ENCODE measurements at regions not wholly inside any gene's neighbourhood (a gene's known extent, or its start where the extent isn't known, plus 50 kb on each side); places are given as distances from the start of the nearest gene placed in this dataset.

GRCh38 chr6:66402873-66403272 lies 695.8 kb upstream of the EYS start:
- H3K27me3 ChIP-seq: no peaks in the 10 kb centered on the region
- no peak overlapping the region for H3K4me3 ChIP-seq
- no peaks in the 10 kb centered on the region for H3K9me3 ChIP-seq (ENCODE audit: low read depth)
- no peaks in the 10 kb centered on the region for H3K4me1 ChIP-seq (ENCODE audit: insufficient read depth)
- DNase-seq (ENCODE audit: low spot score): no peak
- no peaks in the 10 kb centered on the region for H3K79me2 ChIP-seq
- H3K36me3 ChIP-seq (replicated peaks; ENCODE audit: insufficient read depth, low read depth): no peaks in the 10 kb centered on the region
- H3K27ac ChIP-seq: no peak overlapping the region
- TF ChIP-seq EZH2phosphoT487 (IDR thresholded peaks at IDR 0.05; ENCODE audit: low read depth, severe bottlenecking, unreplicated experiment): no peak
- no peak for TF ChIP-seq EZH2 (IDR thresholded peaks at IDR 0.05; ENCODE audit: borderline replicate concordance)
- TF ChIP-seq, protein P1, sequence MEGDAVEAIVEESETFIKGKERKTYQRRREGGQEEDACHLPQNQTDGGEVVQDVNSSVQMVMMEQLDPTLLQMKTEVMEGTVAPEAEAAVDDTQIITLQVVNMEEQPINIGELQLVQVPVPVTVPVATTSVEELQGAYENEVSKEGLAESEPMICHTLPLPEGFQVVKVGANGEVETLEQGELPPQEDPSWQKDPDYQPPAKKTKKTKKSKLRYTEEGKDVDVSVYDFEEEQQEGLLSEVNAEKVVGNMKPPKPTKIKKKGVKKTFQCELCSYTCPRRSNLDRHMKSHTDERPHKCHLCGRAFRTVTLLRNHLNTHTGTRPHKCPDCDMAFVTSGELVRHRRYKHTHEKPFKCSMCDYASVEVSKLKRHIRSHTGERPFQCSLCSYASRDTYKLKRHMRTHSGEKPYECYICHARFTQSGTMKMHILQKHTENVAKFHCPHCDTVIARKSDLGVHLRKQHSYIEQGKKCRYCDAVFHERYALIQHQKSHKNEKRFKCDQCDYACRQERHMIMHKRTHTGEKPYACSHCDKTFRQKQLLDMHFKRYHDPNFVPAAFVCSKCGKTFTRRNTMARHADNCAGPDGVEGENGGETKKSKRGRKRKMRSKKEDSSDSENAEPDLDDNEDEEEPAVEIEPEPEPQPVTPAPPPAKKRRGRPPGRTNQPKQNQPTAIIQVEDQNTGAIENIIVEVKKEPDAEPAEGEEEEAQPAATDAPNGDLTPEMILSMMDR (IDR thresholded peaks at IDR 0.05; ENCODE audit: poor library complexity): no peak
- no peak overlapping the region for H2AFZ ChIP-seq
- H3K4me2 ChIP-seq: no peak overlapping the region
- H3K9me2 ChIP-seq (replicated peaks; ENCODE audit: insufficient read depth): no peaks in the 10 kb centered on the region
- H4K20me1 ChIP-seq (ENCODE audit: insufficient read depth, poor library complexity, severe bottlenecking): no peaks in the 10 kb centered on the region
- WGBS (ENCODE audit: low lambda C conversion rate, missing lambda C conversion rate): 86% methylated on average over 1 of the region's 1 CpG

- Histone ChIP-seq H4K20me1 (ENCODE audit: insufficient read depth, poor library complexity, severe bottlenecking) (no peaks in the 10 kb centered on the region), H3K9me3 (ENCODE audit: low read depth) (no peaks in the 10 kb centered on the region), H3K4me1 (ENCODE audit: insufficient read depth) (no peaks in the 10 kb centered on the region), H3K9me2 (replicated peaks; ENCODE audit: insufficient read depth) (no peaks in the 10 kb centered on the region), H3K4me3 (no peak overlapping the region), H3K27me3 (no peaks in the 10 kb centered on the region), H2AFZ (no peak overlapping the region), H3K27ac (no peak overlapping the region), H3K79me2 (no peaks in the 10 kb centered on the region), H3K4me2 (no peak overlapping the region), H3K36me3 (replicated peaks; ENCODE audit: insufficient read depth, low read depth) (no peaks in the 10 kb centered on the region)
- WGBS (ENCODE audit: low lambda C conversion rate, missing lambda C conversion rate): 93% methylated on average over 7 of the region's 7 CpGs
- TF ChIP-seq EZH2 (IDR thresholded peaks at IDR 0.05; ENCODE audit: borderline replicate concordance) (no peak), EZH2phosphoT487 (IDR thresholded peaks at IDR 0.05; ENCODE audit: low read depth, severe bottlenecking, unreplicated experiment) (no peak)
- TF ChIP-seq, protein P1 (IDR thresholded peaks at IDR 0.05; ENCODE audit: poor library complexity): no peak
- no peak for DNase-seq (ENCODE audit: low spot score)
These were observed 689.5 kb upstream of the EYS start for GRCh38 chr6:66396549-66396948.

DNA sequence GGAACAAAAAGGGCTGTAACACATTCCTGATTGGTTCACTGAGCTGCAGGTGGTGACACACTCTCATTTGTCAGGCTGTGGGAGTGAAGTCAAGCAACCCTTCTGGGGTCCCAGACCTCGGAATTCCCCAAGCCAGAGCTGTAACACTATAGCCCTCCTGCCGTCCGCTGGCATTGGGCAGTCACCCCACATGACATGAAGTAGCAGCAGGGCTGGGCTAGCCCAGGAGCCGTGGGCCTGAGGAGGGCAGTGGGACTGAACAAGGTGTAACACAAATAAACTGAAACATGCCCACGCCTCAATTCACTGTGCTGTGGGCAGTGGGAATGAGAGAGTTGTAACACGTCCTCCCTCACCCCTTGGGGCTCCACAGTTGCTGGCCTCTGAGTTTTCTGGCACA lies 689.1 kb upstream of the EYS start:
- no peaks in the 10 kb centered on the region for H3K9me3 ChIP-seq (ENCODE audit: low read depth)
- no peaks in the 10 kb centered on the region for H3K4me1 ChIP-seq (ENCODE audit: insufficient read depth)
- H3K4me3 ChIP-seq: no peak overlapping the region
- no peak overlapping the region for H2AFZ ChIP-seq
- H3K36me3 ChIP-seq (replicated peaks; ENCODE audit: insufficient read depth, low read depth): no peaks in the 10 kb centered on the region
- H3K9me2 ChIP-seq (replicated peaks; ENCODE audit: insufficient read depth): no peaks in the 10 kb centered on the region
- H4K20me1 ChIP-seq (ENCODE audit: insufficient read depth, poor library complexity, severe bottlenecking): no peaks in the 10 kb centered on the region
- H3K79me2 ChIP-seq: no peaks in the 10 kb centered on the region
- no peak overlapping the region for H3K27ac ChIP-seq
- 90% methylated on average over 6 of the region's 6 CpGs for whole genome bisulfite sequencing (ENCODE audit: low lambda C conversion rate, missing lambda C conversion rate)
- H3K4me2 ChIP-seq: no peak overlapping the region
- TF ChIP-seq EZH2 (IDR thresholded peaks at IDR 0.05; ENCODE audit: borderline replicate concordance) (no peak), EZH2phosphoT487 (IDR thresholded peaks at IDR 0.05; ENCODE audit: low read depth, severe bottlenecking, unreplicated experiment) (no peak)
- TF ChIP-seq, protein P1 (IDR thresholded peaks at IDR 0.05; ENCODE audit: poor library complexity): no peak
- DNase-seq (ENCODE audit: low spot score): no peak
- H3K27me3 ChIP-seq: no peaks in the 10 kb centered on the region

DNA sequence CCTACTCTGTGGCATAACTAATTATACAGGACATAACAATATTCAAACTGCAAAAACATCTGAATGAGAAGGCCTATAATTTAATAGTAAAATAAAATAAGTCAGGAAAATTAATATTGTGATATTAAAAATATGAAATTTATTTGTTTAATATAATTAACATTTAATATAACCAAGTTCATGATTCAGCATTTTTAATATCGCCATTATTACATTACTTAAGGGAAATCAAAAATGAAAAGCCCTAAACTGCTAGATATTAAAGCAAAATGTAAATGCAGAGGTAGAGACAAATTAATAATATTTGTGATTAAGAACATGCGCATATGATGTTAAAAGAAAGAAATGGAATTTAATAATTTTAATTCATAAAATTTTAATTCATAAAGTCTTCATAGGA lies 683.4 kb upstream of the EYS start:
- H3K4me2 ChIP-seq: no peak overlapping the region
- no peaks in the 10 kb centered on the region for H3K36me3 ChIP-seq (replicated peaks; ENCODE audit: insufficient read depth, low read depth)
- H3K27me3 ChIP-seq: no peaks in the 10 kb centered on the region
- H3K9me3 ChIP-seq (ENCODE audit: low read depth): no peaks in the 10 kb centered on the region
- no peaks in the 10 kb centered on the region for H3K4me1 ChIP-seq (ENCODE audit: insufficient read depth)
- 96% methylated on average over 2 of the region's 2 CpGs for WGBS (ENCODE audit: low lambda C conversion rate, missing lambda C conversion rate)
- H4K20me1 ChIP-seq (ENCODE audit: insufficient read depth, poor library complexity, severe bottlenecking): no peaks in the 10 kb centered on the region
- no peaks in the 10 kb centered on the region for H3K9me2 ChIP-seq (replicated peaks; ENCODE audit: insufficient read depth)
- H3K79me2 ChIP-seq: no peaks in the 10 kb centered on the region
- H3K4me3 ChIP-seq: no peak overlapping the region
- TF ChIP-seq, protein P1 (IDR thresholded peaks at IDR 0.05; ENCODE audit: poor library complexity): no peak
- TF ChIP-seq EZH2phosphoT487 (IDR thresholded peaks at IDR 0.05; ENCODE audit: low read depth, severe bottlenecking, unreplicated experiment) (no peak), EZH2 (IDR thresholded peaks at IDR 0.05; ENCODE audit: borderline replicate concordance) (no peak)
- H3K27ac ChIP-seq: no peak overlapping the region
- no peak overlapping the region for H2AFZ ChIP-seq
- no peak for DNase-seq (ENCODE audit: low spot score)

Data from hepatocyte (in vitro differentiated cells).